HG02623 (cell line): ENCODE measurements at regions not wholly inside any gene's neighbourhood (a gene's known extent, or its start where the extent isn't known, plus 50 kb on each side); places are given as distances from the start of the nearest gene placed in this dataset.
"Not testable (repeated sequence)": the region's sequence is repeated elsewhere in the genome, so short reads cannot be mapped to it uniquely, and the experiment has no call there.

ENCODE experiments used
- ATAC-seq: cut with Tn5 transposase; IDR thresholded peaks from one replicate; pipeline ENCODE4 v1.9.1; 2021; ENCODE audit warnings: moderate library complexity; ENCODE audit not compliant: unreplicated experiment

GRCh38 chr6:84897988-84898594 lies 133.7 kb upstream of the TBX18 start:
- no peak for ATAC-seq

GRCh38 chr6:84897011-84897410 lies 132.6 kb upstream of the TBX18 start:
- ATAC-seq, result no peak

DNA sequence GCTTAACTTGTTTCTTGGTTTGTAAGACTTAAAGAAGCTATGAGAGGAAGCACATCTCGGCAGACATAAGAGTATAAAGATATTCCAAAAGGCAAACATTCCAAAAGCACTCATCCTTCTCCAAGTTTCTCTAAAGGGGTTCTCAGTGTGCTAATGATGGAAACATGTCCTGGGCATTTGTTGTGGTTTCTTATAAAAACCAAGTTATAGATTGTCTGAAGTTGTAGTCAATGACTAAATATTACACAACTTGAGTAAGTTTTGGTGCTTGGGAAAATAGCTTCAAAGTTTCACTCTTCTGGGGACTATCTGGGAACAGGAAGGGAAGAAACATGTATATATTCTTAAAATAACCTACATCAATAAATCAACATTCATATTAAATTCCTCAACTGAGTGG lies 128.3 kb upstream of the TBX18 start:
- ATAC-seq, result no peak

GRCh38 chr6:84882768-84883766 lies 118.7 kb upstream of the TBX18 start:
- no peak for ATAC-seq

- ATAC-seq, result not testable (repeated sequence)
These were observed 115.0 kb upstream of the TBX18 start for GRCh38 chr6:84879385-84879784.

- ATAC-seq, result no peak
These were observed 113.3 kb upstream of the TBX18 start for GRCh38 chr6:84877515-84878210.

GRCh38 chr6:84876723-84877514 lies 112.5 kb upstream of the TBX18 start:
- ATAC-seq, result no peak

- no peak for ATAC-seq
These were observed 108.8 kb upstream of the TBX18 start for GRCh38 chr6:84872996-84873723.

- no peak for ATAC-seq
These were observed 107.5 kb upstream of the TBX18 start for GRCh38 chr6:84871925-84872324.

GRCh38 chr6:84870672-84871071 lies 106.3 kb upstream of the TBX18 start:
- no peak for ATAC-seq

DNA sequence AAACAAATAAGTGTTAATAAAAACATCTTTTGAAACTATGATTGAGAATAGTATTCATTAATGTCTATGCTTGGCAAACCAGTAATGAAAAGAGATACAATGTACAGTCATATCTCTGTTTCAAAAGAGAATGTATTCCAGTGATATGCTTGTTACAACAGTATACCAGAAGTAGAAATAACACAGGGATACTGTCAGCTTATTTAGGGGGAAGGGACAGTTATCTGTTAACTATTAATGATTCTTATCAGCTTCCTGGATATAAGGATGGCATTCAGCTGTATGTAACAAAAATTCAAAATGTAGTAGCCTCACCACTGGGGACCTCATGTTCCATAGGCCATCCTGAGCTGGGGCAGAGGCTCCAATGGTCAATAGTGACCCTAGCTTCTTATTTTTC lies 103.8 kb upstream of the TBX18 start:
- ATAC-seq, result no peak

GRCh38 chr6:84867521-84867920 lies 103.1 kb upstream of the TBX18 start:
- no peak for ATAC-seq

GRCh38 chr6:84866715-84867114 lies 102.3 kb upstream of the TBX18 start:
- ATAC-seq, result no peak

GRCh38 chr6:84865372-84865771 lies 101.0 kb upstream of the TBX18 start:
- ATAC-seq, result not testable (repeated sequence)

- no peak for ATAC-seq
These were observed 98.4 kb upstream of the TBX18 start for GRCh38 chr6:84862843-84863242.

DNA sequence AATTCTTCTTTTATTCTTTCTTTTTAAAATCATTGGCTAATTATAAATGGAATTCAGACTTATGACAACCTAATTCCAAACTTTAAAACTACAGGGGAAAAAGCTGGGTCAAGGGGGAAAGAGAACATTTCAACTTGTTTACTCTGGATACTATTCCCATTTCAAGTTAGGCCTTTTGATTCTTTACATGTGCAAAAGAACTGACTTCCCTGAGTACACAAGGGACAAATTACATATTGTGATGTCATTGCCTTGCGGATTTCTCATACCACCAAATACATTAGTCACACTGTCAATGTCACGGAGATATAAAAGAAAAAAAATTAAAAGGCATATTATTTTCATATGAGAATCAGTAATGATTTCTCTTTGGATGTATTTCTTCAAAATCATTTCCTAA lies 96.5 kb upstream of the TBX18 start:
- no peak for ATAC-seq

- ATAC-seq, result no peak
These were observed 96.1 kb upstream of the TBX18 start for GRCh38 chr6:84860509-84860908.

DNA sequence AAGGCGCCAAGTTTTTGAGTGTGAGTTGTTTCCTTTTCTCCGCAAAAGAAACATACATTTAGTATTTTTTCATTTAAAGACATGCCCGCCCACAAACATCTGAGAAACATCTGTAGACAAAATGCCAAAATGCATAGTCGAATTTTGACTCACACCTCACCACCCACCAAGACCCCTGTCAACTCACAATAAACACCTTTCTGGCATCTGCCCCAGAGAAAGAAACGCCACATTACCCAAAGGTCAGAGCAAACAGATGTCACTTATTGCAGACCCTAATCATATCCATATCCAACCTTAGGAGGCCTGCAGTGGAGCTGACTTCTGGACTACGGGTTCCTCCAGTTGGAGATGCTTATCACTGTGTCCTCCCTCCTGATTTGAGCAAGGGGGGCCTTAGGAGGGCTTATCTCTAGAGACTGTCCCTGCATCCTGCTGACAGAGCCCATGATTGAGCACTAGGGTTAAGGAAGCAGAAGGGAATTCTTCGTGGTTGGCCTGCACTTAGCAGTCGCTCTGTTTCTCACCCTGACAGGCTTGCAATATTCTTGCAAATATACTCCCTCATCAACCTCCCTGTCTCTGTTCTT lies 90.5 kb upstream of the TBX18 start:
- ATAC-seq, result no peak

- ATAC-seq, result no peak
These were observed 89.5 kb upstream of the TBX18 start for GRCh38 chr6:84853901-84854300.

DNA sequence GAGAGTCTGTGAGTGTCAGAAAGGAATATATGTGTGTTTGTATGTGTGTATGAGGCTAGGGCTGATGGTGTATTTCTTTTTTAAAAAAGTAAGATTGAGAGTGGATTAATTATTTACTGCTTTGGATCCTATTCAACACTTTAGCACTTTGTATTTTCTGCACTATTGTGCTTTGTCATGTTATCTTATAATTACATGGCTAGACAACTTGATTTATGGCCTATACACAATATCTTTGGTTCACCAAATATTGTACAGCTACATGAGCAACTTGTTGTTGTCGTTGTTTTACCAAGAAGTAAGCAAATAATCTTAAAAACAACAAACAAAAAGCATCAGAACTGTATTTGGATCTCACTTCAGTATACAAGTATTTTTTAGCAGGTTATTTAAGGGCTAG lies 84.6 kb upstream of the TBX18 start:
- no peak for ATAC-seq
